ENCODE measurements at regions not wholly inside any gene's neighbourhood (a gene's known extent, or its start where the extent isn't known, plus 50 kb on each side); places are given as distances from the start of the nearest gene placed in this dataset.
"Not testable (repeated sequence)": the region's sequence is repeated elsewhere in the genome, so short reads cannot be mapped to it uniquely, and the experiment has no call there.

GRCh38 chr2:226160617-226161016 is 639.0 kb downstream of the IRS1 start:
- DNase-seq (ENCODE audit: low spot score) = not testable (repeated sequence)

DNA sequence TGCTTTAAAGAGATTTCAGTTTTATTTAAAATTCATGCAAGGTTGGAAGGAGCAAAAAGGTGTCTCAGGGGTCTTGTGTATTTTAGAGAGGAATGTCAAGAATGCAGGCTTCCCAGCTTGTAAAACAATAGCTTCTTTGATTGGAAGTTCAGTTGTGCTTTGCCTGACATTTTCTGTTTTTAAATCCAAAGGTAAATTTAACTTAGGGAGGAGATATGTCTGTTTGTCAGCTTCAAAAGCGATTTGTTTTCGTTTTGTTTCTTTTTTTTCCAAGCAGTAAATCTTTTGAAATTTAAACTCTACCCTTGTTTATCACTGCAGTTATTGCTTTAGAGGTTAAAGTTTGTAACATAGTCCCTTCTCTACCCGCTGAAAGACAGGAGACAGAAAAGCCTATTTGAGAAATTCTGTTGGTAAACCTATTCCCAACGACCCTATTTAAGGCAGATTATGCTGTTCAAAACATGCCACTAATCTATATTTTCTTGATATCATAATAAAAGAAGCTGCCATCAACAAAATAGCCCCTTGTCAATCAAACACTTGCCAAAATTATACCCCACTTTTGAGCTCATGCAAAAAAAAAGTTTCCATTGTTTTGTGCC is 639.6 kb downstream of the IRS1 start:
- DNase-seq (ENCODE audit: low spot score) = no peak

GRCh38 chr2:226158940-226159339 is 640.7 kb downstream of the IRS1 start:
- no peak for DNase-seq (ENCODE audit: low spot score)

DNA sequence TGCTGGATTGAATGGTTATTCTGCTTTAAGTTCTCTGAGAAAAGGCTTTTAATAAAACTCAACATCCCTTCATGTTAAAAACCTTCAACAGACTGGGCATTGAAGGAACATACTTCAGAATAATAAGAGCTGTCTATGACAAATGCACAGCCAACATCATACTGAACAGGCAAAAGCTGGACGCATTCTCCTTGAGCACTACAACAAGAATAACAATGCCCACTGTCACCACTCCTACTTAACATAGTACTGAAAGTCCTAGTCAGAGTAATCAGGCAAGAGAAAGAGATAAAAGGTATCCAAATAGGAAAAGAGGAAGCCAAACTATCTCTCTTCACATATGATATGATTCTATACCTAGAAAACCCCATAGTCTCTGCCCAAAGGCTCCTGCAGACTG is 641.4 kb downstream of the IRS1 start:
- DNase-seq (ENCODE audit: low spot score) = no peak

- no peak for DNase-seq (ENCODE audit: low spot score)
Measured at GRCh38 chr2:226155093-226155875, 644.3 kb downstream of the IRS1 start.

GRCh38 chr2:226154610-226155009 is 645.0 kb downstream of the IRS1 start:
- DNase-seq (ENCODE audit: low spot score) = no peak

DNA sequence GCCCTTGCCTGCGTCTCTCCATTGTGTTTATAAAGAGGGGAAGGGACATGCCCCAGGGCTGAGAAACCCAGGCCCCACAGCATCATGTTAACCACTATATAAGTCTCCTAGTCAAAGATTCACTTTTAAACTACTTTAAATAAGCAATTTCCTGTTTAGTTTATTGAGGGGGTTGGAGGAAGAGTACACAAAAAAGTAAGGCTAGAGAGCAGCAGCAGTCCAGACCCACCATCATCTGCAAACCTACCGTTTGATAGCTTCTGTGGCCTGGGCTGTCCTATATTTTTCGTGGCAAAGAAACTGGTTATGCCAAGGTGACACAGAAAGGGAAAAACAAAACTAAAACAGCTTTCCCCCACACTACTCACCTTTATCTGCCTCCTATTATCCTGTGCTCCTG is 646.1 kb downstream of the IRS1 start:
- DNase-seq (ENCODE audit: low spot score) = no peak

- DNase-seq (ENCODE audit: low spot score) = no peak
Measured at GRCh38 chr2:226151157-226151556, 648.5 kb downstream of the IRS1 start.

- no peak for DNase-seq (ENCODE audit: low spot score)
Measured at GRCh38 chr2:226143091-226143490, 656.5 kb downstream of the IRS1 start.

DNA sequence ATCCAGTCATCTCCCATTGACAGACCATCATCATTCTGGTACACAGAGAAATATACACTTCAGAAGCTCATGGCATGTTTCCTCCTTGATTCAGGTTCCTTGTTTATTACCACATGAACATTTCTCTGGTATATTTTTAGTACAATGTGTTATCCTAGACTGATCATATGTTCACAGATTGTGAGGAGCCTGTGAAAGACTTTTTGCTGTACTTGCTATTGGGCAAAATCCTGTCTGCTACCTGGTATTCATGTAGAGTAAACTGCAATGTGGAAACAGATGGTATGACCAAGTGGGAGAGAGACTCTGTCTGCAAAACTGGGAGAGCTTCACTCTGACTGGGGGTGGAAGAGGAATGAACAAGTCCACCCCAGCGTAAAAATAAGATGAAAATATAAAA is 657.2 kb downstream of the IRS1 start:
- no peak for DNase-seq (ENCODE audit: low spot score)

DNA sequence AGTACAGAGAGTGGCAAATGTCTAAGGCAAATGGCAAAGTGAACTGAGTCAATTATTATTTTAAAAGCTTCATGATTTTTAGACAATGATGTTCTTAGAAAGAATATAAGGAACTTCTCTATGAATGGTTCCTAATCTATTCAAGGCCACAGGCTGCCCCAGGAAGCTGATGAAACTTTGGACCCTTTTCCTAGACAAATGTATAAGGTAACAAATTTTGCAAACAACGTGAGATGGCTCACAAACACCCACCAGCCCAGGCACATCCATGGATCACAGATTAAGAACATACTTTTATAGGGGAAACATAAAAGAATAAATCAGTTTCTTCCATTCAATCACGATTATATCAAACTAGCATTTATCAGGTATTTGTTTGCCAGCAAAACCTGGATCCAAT is 659.0 kb downstream of the IRS1 start:
- DNase-seq (ENCODE audit: low spot score) = no peak

GRCh38 chr2:226139759-226140158 is 659.9 kb downstream of the IRS1 start:
- no peak for DNase-seq (ENCODE audit: low spot score)

DNA sequence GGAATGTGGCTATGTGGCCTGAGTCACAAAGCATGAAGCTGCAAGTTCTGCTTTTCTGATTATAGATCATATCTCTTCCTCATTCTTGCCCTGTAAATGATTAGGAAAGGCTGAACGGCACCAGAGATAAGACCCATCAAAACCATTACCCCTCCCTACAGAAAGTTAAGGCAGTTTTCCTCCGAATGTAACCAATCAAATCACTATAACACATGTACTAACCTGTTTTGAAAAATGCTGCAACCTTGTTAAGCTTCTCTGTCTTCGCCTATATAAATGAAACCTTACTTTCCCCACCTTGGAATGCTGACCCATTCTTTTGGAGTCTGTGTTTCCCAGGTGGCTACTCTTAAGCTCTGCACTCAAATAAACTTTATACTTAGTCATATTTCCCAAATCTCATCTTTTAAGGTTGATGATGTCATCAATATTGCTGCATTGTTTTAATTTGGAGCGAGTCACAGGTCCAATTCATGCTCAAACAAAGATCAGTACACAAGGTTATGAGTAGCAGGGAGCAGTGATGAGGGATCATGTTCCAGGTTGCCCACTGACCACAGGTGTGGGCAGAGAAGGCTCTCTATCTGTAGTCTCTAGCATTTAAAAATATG is 662.3 kb downstream of the IRS1 start:
- DNase-seq (ENCODE audit: low spot score) = no peak

DNA sequence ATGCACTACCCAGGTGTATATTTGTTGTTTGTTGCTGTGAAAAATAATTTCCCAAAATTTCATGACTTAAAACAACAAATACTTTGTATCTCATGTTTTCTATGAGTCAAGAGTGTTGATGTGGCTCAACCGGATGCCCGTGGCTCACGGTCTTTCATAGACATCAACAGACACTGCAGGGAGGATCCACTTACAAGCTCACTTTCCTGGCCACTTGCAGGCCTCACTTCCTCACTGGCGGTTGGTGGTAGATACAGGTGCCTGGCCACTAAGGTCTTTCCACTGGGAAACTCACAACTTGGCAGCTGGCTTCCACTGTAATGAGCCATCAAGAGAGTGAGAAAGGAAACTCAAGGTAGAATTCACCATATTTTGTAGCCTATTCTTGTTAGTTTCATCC is 662.9 kb downstream of the IRS1 start:
- no peak for DNase-seq (ENCODE audit: low spot score)

GRCh38 chr2:226135861-226136548 is 663.6 kb downstream of the IRS1 start:
- no peak for DNase-seq (ENCODE audit: low spot score)

DNA sequence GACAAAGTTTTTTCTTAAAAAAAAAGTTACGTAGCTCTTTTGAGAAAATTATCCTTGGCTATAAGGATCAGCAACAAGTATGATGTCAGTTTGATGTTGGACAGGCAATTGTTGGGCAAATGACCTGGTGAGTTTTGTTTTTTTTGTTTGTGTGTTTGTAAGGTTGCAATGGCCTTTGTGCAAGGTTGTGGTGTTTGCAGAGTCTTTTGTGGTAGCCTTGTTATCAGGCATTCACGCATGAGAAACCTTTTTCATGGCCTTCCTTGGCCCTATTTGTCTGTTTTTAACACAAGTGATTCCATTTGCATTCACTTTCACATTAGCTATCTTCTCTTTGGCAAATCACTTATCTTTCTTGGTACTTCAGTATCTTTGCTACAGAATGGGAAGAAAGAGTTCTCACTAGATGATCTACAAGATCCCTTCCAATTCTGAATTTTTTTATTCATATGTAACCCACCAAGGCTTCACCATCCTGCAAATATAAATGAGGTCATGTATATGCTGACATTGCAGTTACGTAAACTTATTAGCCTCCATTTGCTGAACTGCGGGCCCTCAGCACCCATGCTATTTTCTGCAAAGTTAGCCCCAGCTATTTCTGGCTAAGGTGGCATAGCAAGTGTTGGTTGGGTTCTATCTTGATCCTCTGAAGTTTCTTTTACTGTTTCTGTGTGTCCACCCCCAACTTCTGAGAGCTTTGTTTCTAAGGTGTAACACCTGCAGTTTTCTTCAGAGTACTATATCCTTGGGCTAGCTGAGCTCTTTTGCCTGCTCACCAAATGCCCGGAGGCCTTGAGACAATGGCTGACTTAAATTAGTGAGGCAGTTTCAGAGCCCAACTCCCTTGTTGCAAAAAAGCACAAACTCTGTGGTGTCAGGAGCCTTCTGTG is 667.1 kb downstream of the IRS1 start:
- no peak for DNase-seq (ENCODE audit: low spot score)

DNA sequence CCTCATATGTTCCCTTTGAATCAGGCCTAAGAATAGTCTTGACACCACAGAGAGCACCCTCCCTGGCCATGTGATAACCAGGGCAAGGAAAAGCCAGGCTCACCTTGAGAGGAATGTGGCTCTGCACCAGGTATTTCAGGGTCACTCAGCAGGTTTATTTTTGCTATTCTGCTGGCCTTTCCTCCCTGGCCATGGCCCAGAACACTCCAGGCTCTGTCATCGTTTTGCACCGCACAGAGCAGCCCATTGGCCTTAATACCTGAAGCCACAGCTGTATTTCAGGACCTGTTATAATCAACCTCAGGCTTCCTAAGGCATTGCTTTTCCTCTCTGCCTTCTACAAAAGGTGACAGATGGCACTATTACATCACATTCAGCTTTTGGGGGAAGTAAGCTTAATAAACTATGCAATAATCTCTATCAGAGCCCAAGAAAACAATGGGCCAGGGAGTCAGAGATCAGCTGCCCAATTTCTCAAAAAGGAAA is 668.3 kb downstream of the IRS1 start:
- no peak for DNase-seq (ENCODE audit: low spot score)

GRCh38 chr2:226130192-226130591 is 669.4 kb downstream of the IRS1 start:
- no peak for DNase-seq (ENCODE audit: low spot score)

GRCh38 chr2:226127682-226128081 is 671.9 kb downstream of the IRS1 start:
- DNase-seq (ENCODE audit: low spot score) = no peak

- no peak for DNase-seq (ENCODE audit: low spot score)
Measured at GRCh38 chr2:226126104-226126503, 673.5 kb downstream of the IRS1 start.

DNA sequence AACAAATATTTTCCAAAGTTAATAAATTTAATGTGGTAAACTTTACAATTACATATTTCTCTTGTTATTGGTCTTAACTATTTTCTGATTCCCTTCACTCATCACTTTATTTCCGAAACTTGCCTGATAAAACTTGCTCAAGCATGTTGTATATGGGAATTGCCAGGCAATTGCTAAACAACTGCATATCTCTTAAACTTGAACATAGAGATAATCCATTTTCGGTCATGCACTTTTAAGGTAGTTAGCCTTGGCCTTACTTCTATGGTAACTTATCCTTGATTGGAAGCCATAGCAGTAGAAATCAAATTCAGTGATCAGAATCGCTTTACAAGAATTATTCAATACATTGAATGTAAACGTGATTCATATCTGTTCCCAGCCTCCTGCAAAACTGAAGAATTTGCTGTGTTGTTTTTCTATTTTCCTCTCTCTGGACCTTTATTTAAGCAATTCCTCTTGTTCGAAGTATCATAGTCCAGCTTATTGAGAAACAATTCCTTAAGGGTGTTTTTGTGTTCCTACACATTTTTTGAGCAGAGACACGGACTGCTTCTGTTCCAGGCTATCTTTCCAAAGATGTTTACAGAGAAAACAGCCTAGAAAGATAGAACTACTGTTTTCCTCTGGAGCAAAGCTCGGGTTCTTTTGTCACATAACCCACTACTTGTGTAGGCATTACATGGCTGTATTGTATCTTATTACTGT is 674.3 kb downstream of the IRS1 start:
- DNase-seq (ENCODE audit: low spot score) = no peak

All from AG08396 (cell line).